PFSK-1 (cell line): ENCODE measurements at regions not wholly inside any gene's neighbourhood (a gene's known extent, or its start where the extent isn't known, plus 50 kb on each side); places are given as distances from the start of the nearest gene placed in this dataset.

Experiments
- FOXP2 ChIP-seq: optimal IDR thresholded peaks from 2 replicates; pipeline ENCODE3; 2011; ENCODE audit warnings: borderline replicate concordance, control low read depth, inconsistent platforms; ENCODE audit not compliant: insufficient read depth; ENCODE audit errors: extremely low read length, extremely low read depth
- POLR2AphosphoS5 ChIP-seq: IDR thresholded peaks from 2 replicates; pipeline ENCODE4 v1.6.1; 2012; ENCODE audit warnings: low read depth, mild to moderate bottlenecking, control low read depth, low read length, moderate library complexity
- SIN3A ChIP-seq: IDR thresholded peaks from 2 replicates; pipeline ENCODE4 v1.6.1; 2012; ENCODE audit warnings: mild to moderate bottlenecking, low read length, moderate library complexity, borderline replicate concordance; ENCODE audit not compliant: insufficient read depth
- TAF1 ChIP-seq: IDR thresholded peaks from 2 replicates; pipeline ENCODE4 v1.6.1; 2012; ENCODE audit warnings: low read length, control low read depth, borderline replicate concordance; ENCODE audit not compliant: insufficient read depth
- TF ChIP-seq, protein P1 (sequence below), 2 experiments: IDR thresholded peaks; 2 replicates each; pipeline versions ENCODE4 v1.6.1 to v1.8.0; 2011 to 2012; ENCODE audit warnings: low read depth in 2 of 2, low read length in 2 of 2, control low read depth in 1 of 2, inconsistent platforms in 1 of 2, mild to moderate bottlenecking in 1 of 2, moderate library complexity in 1 of 2; ENCODE audit not compliant: insufficient read depth in 1 of 2

DNA sequence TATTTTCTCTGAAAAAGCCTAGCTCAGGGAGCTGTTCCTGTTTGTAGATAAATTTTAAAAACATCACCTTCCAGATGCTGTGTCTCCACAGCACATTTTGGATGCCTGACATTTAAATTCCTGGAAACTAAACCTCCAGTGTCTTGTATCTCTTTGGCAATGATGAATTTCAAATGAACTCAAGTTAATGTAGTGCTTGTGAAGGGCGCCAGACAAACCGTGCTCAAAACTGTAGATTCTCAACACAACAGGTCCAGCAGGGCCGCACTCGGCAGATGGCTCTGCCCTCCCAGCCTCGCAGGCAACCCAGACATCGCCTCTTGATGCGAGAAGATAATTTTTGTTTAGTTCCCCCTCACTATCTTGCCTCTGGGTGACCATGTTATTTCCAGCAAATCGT lies 432.9 kb downstream of the VRK1 start:
- TF ChIP-seq POLR2AphosphoS5: no peak
- TF ChIP-seq, protein P1, sequence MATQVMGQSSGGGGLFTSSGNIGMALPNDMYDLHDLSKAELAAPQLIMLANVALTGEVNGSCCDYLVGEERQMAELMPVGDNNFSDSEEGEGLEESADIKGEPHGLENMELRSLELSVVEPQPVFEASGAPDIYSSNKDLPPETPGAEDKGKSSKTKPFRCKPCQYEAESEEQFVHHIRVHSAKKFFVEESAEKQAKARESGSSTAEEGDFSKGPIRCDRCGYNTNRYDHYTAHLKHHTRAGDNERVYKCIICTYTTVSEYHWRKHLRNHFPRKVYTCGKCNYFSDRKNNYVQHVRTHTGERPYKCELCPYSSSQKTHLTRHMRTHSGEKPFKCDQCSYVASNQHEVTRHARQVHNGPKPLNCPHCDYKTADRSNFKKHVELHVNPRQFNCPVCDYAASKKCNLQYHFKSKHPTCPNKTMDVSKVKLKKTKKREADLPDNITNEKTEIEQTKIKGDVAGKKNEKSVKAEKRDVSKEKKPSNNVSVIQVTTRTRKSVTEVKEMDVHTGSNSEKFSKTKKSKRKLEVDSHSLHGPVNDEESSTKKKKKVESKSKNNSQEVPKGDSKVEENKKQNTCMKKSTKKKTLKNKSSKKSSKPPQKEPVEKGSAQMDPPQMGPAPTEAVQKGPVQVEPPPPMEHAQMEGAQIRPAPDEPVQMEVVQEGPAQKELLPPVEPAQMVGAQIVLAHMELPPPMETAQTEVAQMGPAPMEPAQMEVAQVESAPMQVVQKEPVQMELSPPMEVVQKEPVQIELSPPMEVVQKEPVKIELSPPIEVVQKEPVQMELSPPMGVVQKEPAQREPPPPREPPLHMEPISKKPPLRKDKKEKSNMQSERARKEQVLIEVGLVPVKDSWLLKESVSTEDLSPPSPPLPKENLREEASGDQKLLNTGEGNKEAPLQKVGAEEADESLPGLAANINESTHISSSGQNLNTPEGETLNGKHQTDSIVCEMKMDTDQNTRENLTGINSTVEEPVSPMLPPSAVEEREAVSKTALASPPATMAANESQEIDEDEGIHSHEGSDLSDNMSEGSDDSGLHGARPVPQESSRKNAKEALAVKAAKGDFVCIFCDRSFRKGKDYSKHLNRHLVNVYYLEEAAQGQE (IDR thresholded peaks at IDR 0.05; ENCODE audit: insufficient read depth in 1 of 2, low read depth in 2 of 2, low read length in 2 of 2): no peak
- TF ChIP-seq SIN3A: no peak
- TF ChIP-seq FOXP2: no peak

DNA sequence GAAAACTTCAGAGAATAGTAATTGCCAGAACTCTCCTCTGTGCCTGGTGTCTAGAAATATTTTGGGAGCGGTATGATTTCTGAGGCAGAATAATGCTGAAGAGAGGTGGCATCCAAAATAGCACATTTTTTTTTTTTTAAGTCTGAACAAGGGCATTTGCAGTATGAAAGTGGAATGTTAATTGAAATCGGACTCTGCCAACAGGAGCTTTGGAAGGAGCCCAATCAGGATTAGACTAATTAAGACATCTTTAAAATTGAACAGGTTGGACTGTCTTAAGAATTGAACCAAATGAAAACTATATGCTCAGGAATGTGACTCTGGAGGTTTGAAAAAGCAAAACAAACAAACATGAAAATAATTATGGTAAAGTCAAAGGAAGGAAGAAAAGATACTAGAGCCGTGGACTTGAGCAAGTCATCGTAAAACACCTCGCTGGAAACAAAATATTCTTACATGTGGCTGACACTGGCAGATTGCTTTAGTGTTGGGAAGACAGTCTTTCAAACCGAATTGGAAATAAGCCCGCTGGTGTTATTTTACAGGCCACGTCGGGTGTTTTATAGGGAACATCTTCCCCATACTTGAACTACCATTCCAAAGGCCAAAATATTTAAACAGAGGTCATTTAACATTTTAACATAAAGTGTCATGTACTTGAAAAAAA lies 436.3 kb downstream of the VRK1 start:
- TF ChIP-seq, protein P1 (IDR thresholded peaks at IDR 0.05; ENCODE audit: insufficient read depth in 1 of 2, low read depth in 2 of 2, low read length in 2 of 2): no peak
- no peak for TF ChIP-seq SIN3A
- no peak for TF ChIP-seq FOXP2
- TF ChIP-seq TAF1: no peak
- no peak for TF ChIP-seq POLR2AphosphoS5

DNA sequence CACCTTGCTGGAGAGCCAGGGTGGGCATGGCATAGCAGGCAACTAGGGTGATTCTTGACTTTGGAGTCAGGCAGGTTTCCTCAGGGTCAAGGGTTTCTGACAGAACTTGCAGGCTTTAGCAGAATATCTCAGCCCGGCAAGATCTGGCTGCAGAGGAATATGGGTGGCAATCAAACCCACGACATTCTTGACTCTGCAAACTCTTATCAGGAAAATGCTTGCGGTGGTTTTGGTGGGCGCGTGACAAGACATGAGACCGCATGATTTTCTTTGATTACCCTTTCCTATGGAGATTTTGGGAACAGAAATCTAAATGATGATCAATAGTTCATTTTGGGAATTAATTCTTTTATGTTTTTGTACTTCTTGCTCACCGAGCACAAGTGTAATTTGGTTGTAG lies 449.5 kb downstream of the VRK1 start:
- TF ChIP-seq TAF1: no peak
- TF ChIP-seq, protein P1 (IDR thresholded peaks at IDR 0.05; ENCODE audit: insufficient read depth in 1 of 2, low read depth in 2 of 2, low read length in 2 of 2): no peak

DNA sequence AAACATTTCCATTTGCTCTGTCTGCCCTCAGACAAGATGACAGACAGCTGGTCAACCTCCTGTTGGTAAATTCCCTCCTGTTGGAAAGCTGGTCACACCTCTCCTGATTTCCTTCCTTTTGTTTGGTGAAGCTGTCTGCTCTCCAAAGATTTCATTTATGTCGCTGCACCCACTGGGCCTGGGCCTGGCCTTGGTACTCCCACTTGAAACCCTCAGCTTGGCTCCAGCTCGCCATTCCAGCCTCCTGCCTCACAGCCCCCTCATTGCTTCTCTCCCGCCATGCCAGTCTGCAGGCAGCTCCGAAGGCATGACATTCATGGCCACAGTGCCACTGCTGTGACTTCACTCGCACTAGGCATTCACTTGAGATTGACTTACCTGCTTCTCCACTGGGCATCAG lies 451.8 kb downstream of the VRK1 start:
- TF ChIP-seq POLR2AphosphoS5 (no peak), SIN3A (no peak), TAF1 (no peak), FOXP2 (no peak)
- TF ChIP-seq, protein P1 (IDR thresholded peaks at IDR 0.05; ENCODE audit: insufficient read depth in 1 of 2, low read depth in 2 of 2, low read length in 2 of 2): no peak

DNA sequence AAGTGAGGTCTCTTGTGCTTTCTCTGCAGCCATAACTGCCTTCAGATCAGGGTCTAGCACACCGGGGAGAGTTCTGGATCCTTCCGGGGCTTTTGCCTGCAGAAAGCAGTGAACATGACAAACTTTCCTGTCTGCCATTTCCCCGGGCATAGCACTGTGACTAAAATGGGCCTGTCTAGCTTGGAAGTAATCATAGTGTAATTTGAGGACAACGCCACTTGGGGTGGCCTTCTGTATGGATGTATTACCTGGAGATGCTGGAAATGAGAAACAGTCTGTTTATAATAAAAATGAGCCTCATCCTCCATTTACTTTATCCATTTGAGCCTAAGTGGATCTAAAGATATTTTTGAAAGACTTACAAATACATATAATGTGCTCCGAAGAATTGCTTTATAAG lies 453.7 kb downstream of the VRK1 start:
- TF ChIP-seq TAF1: no peak
- TF ChIP-seq POLR2AphosphoS5: no peak
- no peak for TF ChIP-seq FOXP2
- TF ChIP-seq SIN3A: no peak
- TF ChIP-seq, protein P1 (IDR thresholded peaks at IDR 0.05; ENCODE audit: insufficient read depth in 1 of 2, low read depth in 2 of 2, low read length in 2 of 2): no peak
